Astrocyte (in vitro differentiated cells and primary cell): ENCODE measurements at regions not wholly inside any gene's neighbourhood (a gene's known extent, or its start where the extent isn't known, plus 50 kb on each side); places are given as distances from the start of the nearest gene placed in this dataset.

Experiments
- CTCF ChIP-seq: IDR thresholded peaks from 2 replicates; pipeline ENCODE4 v1.5.1; 2011; ENCODE audit warnings: low read depth, mild to moderate bottlenecking, inconsistent platforms, low read length, moderate library complexity; ENCODE audit not compliant: insufficient read depth
- EZH2 ChIP-seq: IDR thresholded peaks from 2 replicates; pipeline ENCODE4 v1.6.1; 2012; ENCODE audit warnings: mild to moderate bottlenecking, low read length, inconsistent platforms; ENCODE audit not compliant: insufficient read depth

GRCh38 chr4:14151101-14151500, 523.6 kb upstream of the BOD1L1 start:
- no peak for TF ChIP-seq CTCF
- no peak for TF ChIP-seq EZH2
